VCaP (cell line): ENCODE measurements at regions not wholly inside any gene's neighbourhood (a gene's known extent, or its start where the extent isn't known, plus 50 kb on each side); places are given as distances from the start of the nearest gene placed in this dataset.
A peak's percentile ranks its signal among the peaks of the same experiment; 100 is the strongest.

Experiments used
- H3K27ac ChIP-seq: fragments of 450-650 bp; 2 replicates; pipeline ENCODE4 v1.5.1; 2017
- CTCF ChIP-seq: fragments of 450-650 bp; conservative IDR thresholded peaks from 2 replicates; pipeline ENCODE4 v1.5.1; 2017; ENCODE audit warnings: mild to moderate bottlenecking, moderate library complexity

GRCh38 chr1:182237329-182237728 is 154.3 kb downstream of the GLUL start:
- no peak overlapping the region for H3K27ac ChIP-seq
- TF ChIP-seq CTCF, result no peak

- no peak overlapping the region for H3K27ac ChIP-seq
- no peak for TF ChIP-seq CTCF
These were observed 154.9 kb downstream of the GLUL start for GRCh38 chr1:182236651-182237077.

- H3K27ac ChIP-seq, result peak overlapping the region; percentile 11; the same call in 1 of the 2 replicates
- no peak for TF ChIP-seq CTCF
These were observed 155.5 kb downstream of the GLUL start for GRCh38 chr1:182235952-182236650.

GRCh38 chr1:182235604-182235951 is 156.0 kb downstream of the GLUL start:
- peak overlapping the region; percentile 11; the same call in 1 of the 2 replicates for H3K27ac ChIP-seq
- TF ChIP-seq CTCF, result no peak

- TF ChIP-seq CTCF, result no peak
- H3K27ac ChIP-seq, result peak overlapping the region; percentile 99
These were observed 161.6 kb downstream of the GLUL start for GRCh38 chr1:182229921-182230491.

GRCh38 chr1:182229451-182229850 is 162.1 kb downstream of the GLUL start:
- peak overlapping the region; percentile 99 for H3K27ac ChIP-seq
- TF ChIP-seq CTCF, result no peak

- no peak for TF ChIP-seq CTCF
- peak overlapping the region; percentile 99 for H3K27ac ChIP-seq
These were observed 163.6 kb downstream of the GLUL start for GRCh38 chr1:182227864-182228547.
